ENCODE measurements at regions not wholly inside any gene's neighbourhood (a gene's known extent, or its start where the extent isn't known, plus 50 kb on each side); places are given as distances from the start of the nearest gene placed in this dataset.

DNA sequence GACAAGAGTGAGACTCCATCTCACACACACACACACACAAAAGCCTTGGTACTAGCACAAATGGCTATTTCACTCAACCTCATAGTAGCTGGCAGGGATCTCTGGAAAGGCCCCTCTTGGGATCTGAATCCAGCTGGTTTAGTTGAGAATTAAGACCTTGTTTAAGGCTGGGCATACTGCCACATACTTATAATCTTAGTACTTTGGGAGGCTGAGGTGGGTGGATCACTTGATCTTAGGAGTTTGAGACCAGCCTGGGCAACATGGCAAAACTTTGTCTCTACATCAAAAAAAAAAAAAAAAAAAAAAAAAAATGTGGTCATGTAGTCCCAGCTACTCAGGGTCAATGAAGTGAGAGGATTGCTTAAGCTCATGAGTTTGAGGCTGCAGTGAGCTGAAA, 628.3 kb downstream of the MMUT start:
- H3K4me1 ChIP-seq (ENCODE audit: control insufficient read depth in 1 of 2, insufficient read depth in 2 of 2, low read length in 2 of 2): peaks cover 9 to 19% of the 10 kb centered on the region in 2 experiments; a peak in 3 of 4 replicates
- no peak overlapping the region for H3K4me3 ChIP-seq (replicated peaks in 1 of 2; ENCODE audit: low read depth in 1 of 2, low read length in 2 of 2)
- no peak overlapping the region for H3K9ac ChIP-seq (ENCODE audit: low read length)
- TF ChIP-seq MAX (IDR thresholded peaks at IDR 0.05) (no peak), JUND (IDR thresholded peaks at IDR 0.05) (no peak), SP1 (IDR thresholded peaks at IDR 0.05; ENCODE audit: low read depth) (no peak), EGR1 (IDR thresholded peaks at IDR 0.05; ENCODE audit: low read depth) (no peak), EZH2 (IDR thresholded peaks at IDR 0.05) (no peak), ELF1 (IDR thresholded peaks at IDR 0.05; ENCODE audit: borderline replicate concordance, low read depth) (no peak), FOSL1 (IDR thresholded peaks at IDR 0.05; ENCODE audit: low read depth) (no peak), SIN3A (IDR thresholded peaks at IDR 0.05; ENCODE audit: low read depth) (no peak), ZNF274 (IDR thresholded peaks at IDR 0.05; ENCODE audit: low read depth, low read length) (no peak)
- TF ChIP-seq, protein P1, sequence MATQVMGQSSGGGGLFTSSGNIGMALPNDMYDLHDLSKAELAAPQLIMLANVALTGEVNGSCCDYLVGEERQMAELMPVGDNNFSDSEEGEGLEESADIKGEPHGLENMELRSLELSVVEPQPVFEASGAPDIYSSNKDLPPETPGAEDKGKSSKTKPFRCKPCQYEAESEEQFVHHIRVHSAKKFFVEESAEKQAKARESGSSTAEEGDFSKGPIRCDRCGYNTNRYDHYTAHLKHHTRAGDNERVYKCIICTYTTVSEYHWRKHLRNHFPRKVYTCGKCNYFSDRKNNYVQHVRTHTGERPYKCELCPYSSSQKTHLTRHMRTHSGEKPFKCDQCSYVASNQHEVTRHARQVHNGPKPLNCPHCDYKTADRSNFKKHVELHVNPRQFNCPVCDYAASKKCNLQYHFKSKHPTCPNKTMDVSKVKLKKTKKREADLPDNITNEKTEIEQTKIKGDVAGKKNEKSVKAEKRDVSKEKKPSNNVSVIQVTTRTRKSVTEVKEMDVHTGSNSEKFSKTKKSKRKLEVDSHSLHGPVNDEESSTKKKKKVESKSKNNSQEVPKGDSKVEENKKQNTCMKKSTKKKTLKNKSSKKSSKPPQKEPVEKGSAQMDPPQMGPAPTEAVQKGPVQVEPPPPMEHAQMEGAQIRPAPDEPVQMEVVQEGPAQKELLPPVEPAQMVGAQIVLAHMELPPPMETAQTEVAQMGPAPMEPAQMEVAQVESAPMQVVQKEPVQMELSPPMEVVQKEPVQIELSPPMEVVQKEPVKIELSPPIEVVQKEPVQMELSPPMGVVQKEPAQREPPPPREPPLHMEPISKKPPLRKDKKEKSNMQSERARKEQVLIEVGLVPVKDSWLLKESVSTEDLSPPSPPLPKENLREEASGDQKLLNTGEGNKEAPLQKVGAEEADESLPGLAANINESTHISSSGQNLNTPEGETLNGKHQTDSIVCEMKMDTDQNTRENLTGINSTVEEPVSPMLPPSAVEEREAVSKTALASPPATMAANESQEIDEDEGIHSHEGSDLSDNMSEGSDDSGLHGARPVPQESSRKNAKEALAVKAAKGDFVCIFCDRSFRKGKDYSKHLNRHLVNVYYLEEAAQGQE (IDR thresholded peaks at IDR 0.05; ENCODE audit: low read depth): no peak
- TF ChIP-seq, protein P2, sequence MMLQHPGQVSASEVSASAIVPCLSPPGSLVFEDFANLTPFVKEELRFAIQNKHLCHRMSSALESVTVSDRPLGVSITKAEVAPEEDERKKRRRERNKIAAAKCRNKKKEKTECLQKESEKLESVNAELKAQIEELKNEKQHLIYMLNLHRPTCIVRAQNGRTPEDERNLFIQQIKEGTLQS (IDR thresholded peaks at IDR 0.05): no peak
- H3K4me2 ChIP-seq (ENCODE audit: low read length): peak overlapping the region; percentile 1; the same call in 1 of the 2 replicates
- no peaks in the 10 kb centered on the region for H3K9me2 ChIP-seq (ENCODE audit: insufficient read depth)
- no peak for DNase-seq (ENCODE audit: low read depth, low spot score)
- H3K79me2 ChIP-seq (ENCODE audit: insufficient read depth, low read length): no peaks in the 10 kb centered on the region
- intact Hi-C loops (cut with micrococcal nuclease): no loop called here
- H3K27me3 ChIP-seq (ENCODE audit: insufficient read depth, low read length): no peaks in the 10 kb centered on the region
- ATAC-seq: peak; percentile 20; the same call in 1 of the 2 replicates
- ChIA-PET POLR2A (interaction anchor here (0.9 to 1.0 kb wide), 2 partner anchors 8 to 74 kb away, joined by 3 read pairs; no protein-coding TSS in a partner anchor), RAD21 (ENCODE audit: low non-redundant PET in 1 of 2, low total read pairs in 2 of 2, uncharacterized antibody in 2 of 2, unreplicated experiment in 2 of 2) (no interaction called here), CTCF (interaction anchor here (0.7 kb wide), 1 partner anchor 1509 kb away, joined by 4 read pairs; no protein-coding TSS in a partner anchor)
- H3K9me3 ChIP-seq (ENCODE audit: control insufficient read depth in 1 of 2, insufficient read depth in 1 of 2, low read depth in 1 of 2, low read length in 2 of 2): no peaks in the 10 kb centered on the region
- H3K27ac ChIP-seq (ENCODE audit: low read depth, low read length): no peak overlapping the region
- H3K36me3 ChIP-seq (ENCODE audit: control insufficient read depth in 1 of 2, insufficient read depth in 2 of 2, low read length in 2 of 2): no peaks in the 10 kb centered on the region
- BruUV-seq (replicated peaks): no TSS peak
- peak overlapping the region; percentile 47 for H2AFZ ChIP-seq (ENCODE audit: low read depth, low read length, poor library complexity, severe bottlenecking)
- no peaks in the 10 kb centered on the region for H4K20me1 ChIP-seq (ENCODE audit: insufficient read depth)
